Parathyroid adenoma (tissue), 2 donors: ENCODE measurements at regions not wholly inside any gene's neighbourhood (a gene's known extent, or its start where the extent isn't known, plus 50 kb on each side); places are given as distances from the start of the nearest gene placed in this dataset.

Source experiments
- H2AFZ ChIP-seq: fragments of 300-600 bp; sonication (generic); one replicate; pipeline ENCODE4 v1.7.0; 2017; ENCODE audit warnings: antibody characterized with exemption, mild to moderate bottlenecking
- H3K27ac ChIP-seq: fragments of 300-600 bp; sonication (generic); one replicate; pipeline ENCODE4 v1.7.0; 2017
- H3K27me3 ChIP-seq: fragments of 300-600 bp; sonication (generic); one replicate; pipeline ENCODE4 v1.7.0; 2017; ENCODE audit warnings: low read length; ENCODE audit not compliant: control insufficient read depth, insufficient read depth
- H3K36me3 ChIP-seq: fragments of 300-600 bp; sonication (generic); one replicate; pipeline ENCODE4 v1.7.0; 2017; ENCODE audit warnings: low read length; ENCODE audit not compliant: control insufficient read depth, insufficient read depth
- H3K4me1 ChIP-seq: fragments of 300-600 bp; sonication (generic); one replicate; pipeline ENCODE4 v1.7.0; 2017; ENCODE audit warnings: control low read depth
- H3K4me2 ChIP-seq: fragments of 300-600 bp; sonication (generic); one replicate; pipeline ENCODE4 v1.7.0; 2017; ENCODE audit warnings: low read length
- H3K4me3 ChIP-seq: fragments of 300-600 bp; sonication (generic); one replicate; pipeline ENCODE4 v1.7.0; 2017; ENCODE audit warnings: low read depth, low read length
- H3K79me2 ChIP-seq: fragments of 300-600 bp; sonication (generic); one replicate; pipeline ENCODE4 v1.7.0; 2017; ENCODE audit warnings: control low read depth
- H3K9ac ChIP-seq: fragments of 300-600 bp; sonication (generic); one replicate; pipeline ENCODE4 v1.7.0; 2017; ENCODE audit warnings: mild to moderate bottlenecking
- H3K9me3 ChIP-seq: fragments of 300-600 bp; sonication (generic); one replicate; pipeline ENCODE4 v1.7.0; 2017; ENCODE audit warnings: low read length; ENCODE audit not compliant: control insufficient read depth
- TF ChIP-seq, protein P1 (sequence below): fragments of 300-600 bp; sonication (generic); IDR thresholded peaks from one replicate; pipeline ENCODE4 v1.7.0; 2017; ENCODE audit warnings: antibody characterized with exemption, mild to moderate bottlenecking
- donor health status: primary hyperparathyroidism.

DNA sequence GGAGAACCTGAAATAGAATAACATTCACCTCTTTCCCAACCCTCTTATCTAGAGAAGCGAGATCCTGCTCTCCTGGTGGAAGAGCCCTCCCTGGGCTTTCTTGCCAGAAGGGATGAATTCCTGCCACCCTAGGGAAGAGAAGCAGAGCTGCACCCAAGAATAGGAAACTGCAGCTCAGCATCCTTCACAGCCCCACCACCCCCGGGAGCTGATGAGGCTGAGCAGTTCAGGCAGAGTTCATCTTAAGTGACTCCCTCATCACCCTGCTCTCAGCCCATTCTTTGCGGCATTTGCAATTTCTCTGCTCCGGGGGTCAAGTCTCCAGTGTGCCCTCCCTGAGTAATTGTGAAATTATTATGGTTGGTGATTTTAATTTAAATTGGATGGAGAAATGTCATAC is 514.9 kb downstream of the BUD13 start:
- Histone ChIP-seq H3K27me3 (no peaks in the 10 kb centered on the region), H3K27ac (no peak overlapping the region), H3K9ac (no peak overlapping the region), H2AFZ (no peak overlapping the region), H3K9me3 (no peaks in the 10 kb centered on the region), H3K4me2 (no peak overlapping the region), H3K36me3 (no peaks in the 10 kb centered on the region), H3K79me2 (no peaks in the 10 kb centered on the region), H3K4me1 (no peaks in the 10 kb centered on the region), H3K4me3 (no peak overlapping the region)
- TF ChIP-seq, protein P1, sequence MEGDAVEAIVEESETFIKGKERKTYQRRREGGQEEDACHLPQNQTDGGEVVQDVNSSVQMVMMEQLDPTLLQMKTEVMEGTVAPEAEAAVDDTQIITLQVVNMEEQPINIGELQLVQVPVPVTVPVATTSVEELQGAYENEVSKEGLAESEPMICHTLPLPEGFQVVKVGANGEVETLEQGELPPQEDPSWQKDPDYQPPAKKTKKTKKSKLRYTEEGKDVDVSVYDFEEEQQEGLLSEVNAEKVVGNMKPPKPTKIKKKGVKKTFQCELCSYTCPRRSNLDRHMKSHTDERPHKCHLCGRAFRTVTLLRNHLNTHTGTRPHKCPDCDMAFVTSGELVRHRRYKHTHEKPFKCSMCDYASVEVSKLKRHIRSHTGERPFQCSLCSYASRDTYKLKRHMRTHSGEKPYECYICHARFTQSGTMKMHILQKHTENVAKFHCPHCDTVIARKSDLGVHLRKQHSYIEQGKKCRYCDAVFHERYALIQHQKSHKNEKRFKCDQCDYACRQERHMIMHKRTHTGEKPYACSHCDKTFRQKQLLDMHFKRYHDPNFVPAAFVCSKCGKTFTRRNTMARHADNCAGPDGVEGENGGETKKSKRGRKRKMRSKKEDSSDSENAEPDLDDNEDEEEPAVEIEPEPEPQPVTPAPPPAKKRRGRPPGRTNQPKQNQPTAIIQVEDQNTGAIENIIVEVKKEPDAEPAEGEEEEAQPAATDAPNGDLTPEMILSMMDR: no peak

DNA sequence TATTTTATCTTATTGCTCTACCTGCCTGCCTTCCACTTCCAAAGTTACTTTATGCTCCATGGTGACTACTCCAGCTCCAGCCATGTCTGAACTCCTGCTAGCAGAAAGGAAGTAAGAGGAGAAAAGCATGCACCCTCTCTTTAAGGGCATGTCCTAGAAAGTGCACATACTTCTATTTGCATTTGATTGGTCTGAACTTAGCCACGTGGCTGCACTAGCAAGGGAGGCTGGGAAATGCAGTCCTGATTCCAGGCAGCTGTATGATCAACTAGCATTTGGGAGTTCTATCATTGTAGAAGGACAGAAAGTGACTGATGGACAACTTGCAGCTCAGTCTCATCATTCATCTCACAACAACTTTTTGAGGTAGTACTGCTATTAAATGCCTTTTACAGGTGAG is 515.7 kb downstream of the BUD13 start:
- H3K9me3 ChIP-seq: no peaks in the 10 kb centered on the region

DNA sequence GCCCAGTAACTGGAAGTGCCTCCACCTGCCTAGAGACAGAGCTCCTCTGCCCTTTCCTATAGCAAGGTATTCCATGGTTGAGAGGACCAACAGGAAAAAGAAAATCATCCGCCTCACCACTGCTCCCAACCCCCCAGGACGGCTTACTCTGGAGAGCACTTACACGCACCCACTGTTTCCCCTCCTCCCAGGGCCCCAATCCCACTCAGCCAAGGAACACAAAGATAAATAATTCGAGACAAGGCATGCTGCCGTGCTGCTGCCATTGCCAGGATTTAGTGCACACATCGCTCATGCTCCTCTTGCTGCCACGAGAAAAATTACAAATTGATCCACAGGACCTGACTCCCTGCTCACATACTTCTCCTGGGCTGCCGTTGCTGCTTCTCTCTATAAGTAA is 516.6 kb downstream of the BUD13 start:
- Histone ChIP-seq H3K79me2 (no peaks in the 10 kb centered on the region), H3K4me1 (no peaks in the 10 kb centered on the region), H3K9ac (no peak overlapping the region), H3K4me2 (no peak overlapping the region), H3K9me3 (no peaks in the 10 kb centered on the region), H2AFZ (no peak overlapping the region), H3K4me3 (no peak overlapping the region), H3K27me3 (no peaks in the 10 kb centered on the region), H3K36me3 (no peaks in the 10 kb centered on the region), H3K27ac (no peak overlapping the region)
- TF ChIP-seq, protein P1: no peak

More for the DNA sequence above, 515.7 kb downstream of the BUD13 start:
- no peaks in the 10 kb centered on the region for H3K4me1 ChIP-seq
- no peaks in the 10 kb centered on the region for H3K79me2 ChIP-seq
- H3K36me3 ChIP-seq: no peaks in the 10 kb centered on the region
- TF ChIP-seq, protein P1: no peak
- H3K4me3 ChIP-seq: no peak overlapping the region
- H3K27me3 ChIP-seq: no peaks in the 10 kb centered on the region
- H3K4me2 ChIP-seq: no peak overlapping the region
- H2AFZ ChIP-seq: no peak overlapping the region
- H3K9ac ChIP-seq: no peak overlapping the region
- no peak overlapping the region for H3K27ac ChIP-seq

- H3K36me3 ChIP-seq: no peaks in the 10 kb centered on the region
- H2AFZ ChIP-seq: no peak overlapping the region
- no peak overlapping the region for H3K9ac ChIP-seq
- H3K79me2 ChIP-seq: no peaks in the 10 kb centered on the region
- H3K27ac ChIP-seq: no peak overlapping the region
- no peaks in the 10 kb centered on the region for H3K4me1 ChIP-seq
- H3K4me2 ChIP-seq: no peak overlapping the region
- TF ChIP-seq, protein P1: no peak
- no peaks in the 10 kb centered on the region for H3K27me3 ChIP-seq
- H3K9me3 ChIP-seq: no peaks in the 10 kb centered on the region
- no peak overlapping the region for H3K4me3 ChIP-seq
Observed at GRCh38 chr11:116255321-116255953, 517.4 kb downstream of the BUD13 start.

GRCh38 chr11:116250155-116250554 is 522.6 kb downstream of the BUD13 start:
- no peaks in the 10 kb centered on the region for H3K36me3 ChIP-seq
- no peak overlapping the region for H3K9ac ChIP-seq
- H3K27ac ChIP-seq: no peak overlapping the region
- no peak overlapping the region for H2AFZ ChIP-seq
- no peak overlapping the region for H3K4me2 ChIP-seq
- H3K27me3 ChIP-seq: no peaks in the 10 kb centered on the region
- no peaks in the 10 kb centered on the region for H3K9me3 ChIP-seq
- no peaks in the 10 kb centered on the region for H3K4me1 ChIP-seq
- TF ChIP-seq, protein P1: no peak
- no peak overlapping the region for H3K4me3 ChIP-seq
- no peaks in the 10 kb centered on the region for H3K79me2 ChIP-seq
